Testis (tissue), 2 donors: ENCODE measurements at regions not wholly inside any gene's neighbourhood (a gene's known extent, or its start where the extent isn't known, plus 50 kb on each side); places are given as distances from the start of the nearest gene placed in this dataset.

Experiments
- POLR2A ChIP-seq: fragments of 450-650 bp; IDR thresholded peaks from one replicate; pipeline ENCODE4 v1.6.1; 2017; ENCODE audit warnings: antibody characterized with exemption, mild to moderate bottlenecking, moderate library complexity
- TF ChIP-seq, protein P1 (sequence below), 3 experiments: fragments of 450-650 bp in 2 of 3; fragments of 200-600 bp in 1 of 3; sonication (generic) in 1 of 3; IDR thresholded peaks; one replicate each; pipeline ENCODE4 v1.5.1; 2016 to 2019; ENCODE audit warnings: antibody characterized with exemption in 3 of 3, mild to moderate bottlenecking in 2 of 3, moderate library complexity in 1 of 3

DNA sequence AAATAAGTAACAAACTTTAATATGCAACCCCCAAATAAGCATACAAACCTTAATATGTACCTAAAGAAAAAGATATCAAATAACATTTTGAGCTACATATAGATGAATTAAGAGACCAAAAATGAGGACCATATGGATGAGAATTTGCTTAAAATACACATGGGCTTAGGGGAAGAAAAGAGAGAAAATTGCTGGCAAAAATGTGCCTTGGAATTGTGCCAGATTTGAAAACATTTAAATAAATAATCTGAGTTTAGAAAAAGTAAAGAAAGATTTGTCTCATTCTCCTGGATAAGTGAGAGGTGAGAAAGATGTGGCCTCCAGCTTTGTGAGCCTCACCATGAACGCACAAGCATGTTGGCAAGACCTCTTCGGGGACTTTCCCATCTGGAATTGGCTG, 372.6 kb downstream of the SOX11 start:
- TF ChIP-seq, protein P1, sequence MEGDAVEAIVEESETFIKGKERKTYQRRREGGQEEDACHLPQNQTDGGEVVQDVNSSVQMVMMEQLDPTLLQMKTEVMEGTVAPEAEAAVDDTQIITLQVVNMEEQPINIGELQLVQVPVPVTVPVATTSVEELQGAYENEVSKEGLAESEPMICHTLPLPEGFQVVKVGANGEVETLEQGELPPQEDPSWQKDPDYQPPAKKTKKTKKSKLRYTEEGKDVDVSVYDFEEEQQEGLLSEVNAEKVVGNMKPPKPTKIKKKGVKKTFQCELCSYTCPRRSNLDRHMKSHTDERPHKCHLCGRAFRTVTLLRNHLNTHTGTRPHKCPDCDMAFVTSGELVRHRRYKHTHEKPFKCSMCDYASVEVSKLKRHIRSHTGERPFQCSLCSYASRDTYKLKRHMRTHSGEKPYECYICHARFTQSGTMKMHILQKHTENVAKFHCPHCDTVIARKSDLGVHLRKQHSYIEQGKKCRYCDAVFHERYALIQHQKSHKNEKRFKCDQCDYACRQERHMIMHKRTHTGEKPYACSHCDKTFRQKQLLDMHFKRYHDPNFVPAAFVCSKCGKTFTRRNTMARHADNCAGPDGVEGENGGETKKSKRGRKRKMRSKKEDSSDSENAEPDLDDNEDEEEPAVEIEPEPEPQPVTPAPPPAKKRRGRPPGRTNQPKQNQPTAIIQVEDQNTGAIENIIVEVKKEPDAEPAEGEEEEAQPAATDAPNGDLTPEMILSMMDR (IDR thresholded peaks at IDR 0.05) = no peak
- TF ChIP-seq POLR2A = no peak
